GM10248 (cell line): ENCODE measurements at regions not wholly inside any gene's neighbourhood (a gene's known extent, or its start where the extent isn't known, plus 50 kb on each side); places are given as distances from the start of the nearest gene placed in this dataset.
A peak's percentile ranks its signal among the peaks of the same experiment; 100 is the strongest.
"Not testable (repeated sequence)": the region's sequence is repeated elsewhere in the genome, so short reads cannot be mapped to it uniquely, and the experiment has no call there.

Experiments used
- CTCF ChIA-PET: fragments of 300-600 bp; sonication (Branson Sonifier 250); formaldehyde crosslinking; extraction: SDS; loops from one replicate; lab custom pipeline; 2021; ENCODE audit warnings: antibody characterized with exemption; lab: Yijun Ruan, JAX
- POLR2A ChIA-PET: fragments of 350-650 bp; sonication (Branson Sonifier 250); formaldehyde crosslinking; extraction: SDS; loops from one replicate; lab custom pipeline; 2020; ENCODE audit warnings: antibody characterized with exemption; lab: Yijun Ruan, JAX
- DNase-seq: peaks from one replicate; pipeline ENCODE4 v3.0.0; 2012; ENCODE audit errors: extremely low spot score
- CTCF ChIP-seq: IDR thresholded peaks from 2 replicates; pipeline ENCODE4 v1.5.1; 2012; ENCODE audit warnings: mild to moderate bottlenecking, low read depth; ENCODE audit errors: extremely low read depth, missing control alignments, control extremely low read depth

DNA sequence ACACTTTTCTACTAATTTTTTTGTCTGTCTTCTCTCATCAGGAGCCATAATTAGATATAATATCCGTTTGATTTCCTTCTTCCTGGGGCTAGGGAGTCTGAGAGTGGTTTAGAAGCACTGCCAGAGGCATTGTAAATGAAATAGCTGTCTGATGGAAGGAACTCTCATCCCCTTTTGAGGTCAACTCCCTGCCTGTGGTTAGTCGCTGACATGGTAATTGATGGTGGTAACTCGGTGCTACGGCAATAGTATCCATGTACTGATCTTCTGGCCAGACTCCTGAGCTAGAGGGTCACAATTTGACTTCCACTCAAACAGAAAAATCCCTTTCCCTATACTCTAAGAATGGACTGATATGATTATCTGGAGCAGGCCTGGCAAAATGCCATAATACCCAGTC, 108.1 kb upstream of the TRPC5 start:
- ChIA-PET CTCF (no interaction called here), POLR2A (no interaction called here)
- no peak for DNase-seq
- no peak for TF ChIP-seq CTCF

DNA sequence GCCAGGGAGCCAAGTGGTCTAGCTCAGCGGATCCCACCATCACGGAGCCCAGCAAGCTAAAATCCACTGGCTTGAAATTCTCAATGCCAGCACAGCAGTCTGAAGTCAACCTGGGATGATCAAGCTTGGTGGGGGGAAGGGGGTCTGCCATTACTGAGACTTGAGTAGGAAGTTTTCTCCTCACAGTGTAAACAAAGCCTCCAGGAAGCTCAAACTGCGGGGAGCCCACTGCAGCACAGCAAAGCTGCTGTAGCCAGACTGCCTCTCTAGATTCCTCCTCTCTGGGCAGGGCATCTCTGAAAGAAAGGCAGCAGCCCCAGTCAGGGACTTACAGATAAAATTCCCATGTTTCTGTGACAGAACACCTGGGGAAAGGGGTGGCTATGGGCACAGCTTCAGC, 98.8 kb upstream of the TRPC5 start:
- DNase-seq, CTCF ChIA-PET, POLR2A ChIA-PET: not testable (repeated sequence)

GRCh38 chrX:112164420-112164819, 81.8 kb upstream of the TRPC5 start:
- CTCF ChIA-PET: no interaction called here
- DNase-seq: no peak
- POLR2A ChIA-PET: no interaction called here
- no peak for TF ChIP-seq CTCF

DNA sequence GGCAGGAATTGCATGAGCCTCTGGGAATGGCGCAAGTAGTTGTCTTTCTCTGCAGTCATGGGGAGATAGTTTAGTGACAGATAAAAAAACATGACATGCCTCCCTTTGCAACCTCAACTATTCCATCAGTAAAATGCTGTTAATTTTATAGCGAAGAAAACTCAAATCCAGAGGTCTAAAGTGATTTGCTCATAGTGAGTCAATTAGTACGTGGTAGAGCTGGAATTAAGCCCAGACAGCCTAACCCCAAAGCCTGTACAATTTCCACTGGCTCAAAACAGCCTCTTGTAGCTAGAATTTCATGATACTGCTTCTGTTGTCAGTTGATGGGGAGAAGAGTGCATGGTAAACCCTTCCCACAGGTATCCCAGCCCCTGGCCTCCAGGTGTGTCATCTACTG, 81.3 kb upstream of the TRPC5 start:
- no peak for DNase-seq
- TF ChIP-seq CTCF: no peak
- CTCF ChIA-PET: no interaction called here
- POLR2A ChIA-PET: no interaction called here

GRCh38 chrX:112148397-112148796, 65.8 kb upstream of the TRPC5 start:
- ChIA-PET POLR2A (no interaction called here), CTCF (no interaction called here)
- DNase-seq: no peak
- TF ChIP-seq CTCF: no peak

DNA sequence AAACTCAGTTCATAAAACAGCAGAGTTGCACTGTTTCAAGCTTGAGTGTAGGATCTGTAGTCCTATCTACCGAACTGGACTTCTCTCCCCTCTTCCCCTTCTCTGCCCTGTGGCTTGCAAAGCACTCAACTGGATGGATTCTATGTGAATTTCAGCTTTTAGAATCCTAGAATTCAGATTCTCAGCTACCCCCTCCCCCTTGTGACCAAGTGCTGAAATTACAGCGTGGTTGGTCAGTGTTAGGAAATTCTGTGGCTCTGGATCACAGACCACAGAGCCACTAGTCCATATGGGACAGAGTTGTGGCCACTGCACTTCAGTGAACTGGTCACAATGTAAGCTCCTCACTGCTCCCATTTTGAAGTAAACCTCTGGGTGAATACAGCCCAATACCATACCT, 64.6 kb upstream of the TRPC5 start:
- ChIA-PET CTCF (interaction anchor here (0.8 kb wide), 1 partner anchor 13 kb away, joined by 3 read pairs; no protein-coding TSS in a partner anchor), POLR2A (no interaction called here)
- TF ChIP-seq CTCF: peak; percentile 29
- DNase-seq: no peak

DNA sequence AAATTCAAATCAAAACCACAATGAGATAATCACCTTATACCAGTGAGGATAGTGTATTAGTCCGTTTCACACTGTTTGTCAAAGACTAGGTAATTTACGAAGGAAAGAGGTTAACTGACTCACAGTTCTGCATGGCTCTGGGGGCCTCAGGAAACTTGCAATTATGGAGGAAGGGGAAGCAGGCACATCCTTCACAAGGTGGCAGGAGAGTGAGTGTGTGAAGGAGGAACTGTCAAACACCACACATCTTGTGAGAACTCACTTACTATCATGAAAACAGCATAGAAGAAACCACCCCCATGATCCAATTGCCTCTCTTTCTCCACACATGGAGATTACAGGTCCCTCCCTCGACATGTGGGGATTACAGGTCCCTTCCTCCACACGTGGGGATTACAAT, 54.7 kb upstream of the TRPC5 start:
- TF ChIP-seq CTCF: no peak
- DNase-seq: no peak
- POLR2A ChIA-PET: no interaction called here
- CTCF ChIA-PET: no interaction called here
